ENCODE measurements at regions not wholly inside any gene's neighbourhood (a gene's known extent, or its start where the extent isn't known, plus 50 kb on each side); places are given as distances from the start of the nearest gene placed in this dataset.
"Not testable (repeated sequence)": the region's sequence is repeated elsewhere in the genome, so short reads cannot be mapped to it uniquely, and the experiment has no call there.

- no peak for DNase-seq
Observed at GRCh38 chr7:69228212-69228811, 370.0 kb upstream of the AUTS2 start.

GRCh38 chr7:69232445-69233376, 365.6 kb upstream of the AUTS2 start:
- no peak for DNase-seq

DNA sequence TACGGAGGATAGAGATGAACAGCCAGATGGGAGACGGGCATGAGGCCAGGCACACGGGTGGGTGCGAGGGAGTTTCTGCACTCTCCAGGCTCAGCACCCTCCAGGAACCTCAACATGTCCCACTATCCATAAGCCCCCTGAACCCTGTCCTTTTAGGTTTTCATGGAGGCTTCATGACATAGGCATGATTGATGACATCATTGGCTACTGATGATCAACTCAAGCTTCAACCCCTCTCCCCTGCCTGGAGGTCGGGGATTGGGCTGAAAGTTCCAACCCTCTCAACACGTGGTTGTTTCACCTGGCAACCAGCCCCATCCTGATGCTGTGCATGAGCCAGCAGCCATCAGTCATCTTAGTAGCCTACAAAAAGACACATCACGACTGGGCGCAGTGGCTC, 360.7 kb upstream of the AUTS2 start:
- no peak for DNase-seq

DNA sequence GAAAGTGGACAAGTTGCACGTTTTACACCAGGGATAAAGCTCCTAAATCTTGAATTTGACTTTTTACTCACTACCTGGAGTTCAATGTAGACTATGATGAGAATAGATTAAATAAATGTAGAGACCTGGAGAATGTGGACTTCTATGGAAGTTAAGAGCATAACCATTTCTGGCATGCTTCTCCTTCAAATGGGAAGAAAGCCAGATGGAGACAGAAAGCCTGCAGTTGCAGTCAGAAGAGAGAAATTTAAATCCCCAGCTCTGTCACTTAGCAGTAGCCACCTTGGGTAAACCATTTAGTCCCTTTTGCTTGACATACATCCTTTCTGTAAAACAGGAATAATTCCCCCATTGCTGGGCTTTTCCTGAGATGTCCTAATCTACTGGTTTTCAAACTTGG, 355.3 kb upstream of the AUTS2 start:
- DNase-seq, result no peak

DNA sequence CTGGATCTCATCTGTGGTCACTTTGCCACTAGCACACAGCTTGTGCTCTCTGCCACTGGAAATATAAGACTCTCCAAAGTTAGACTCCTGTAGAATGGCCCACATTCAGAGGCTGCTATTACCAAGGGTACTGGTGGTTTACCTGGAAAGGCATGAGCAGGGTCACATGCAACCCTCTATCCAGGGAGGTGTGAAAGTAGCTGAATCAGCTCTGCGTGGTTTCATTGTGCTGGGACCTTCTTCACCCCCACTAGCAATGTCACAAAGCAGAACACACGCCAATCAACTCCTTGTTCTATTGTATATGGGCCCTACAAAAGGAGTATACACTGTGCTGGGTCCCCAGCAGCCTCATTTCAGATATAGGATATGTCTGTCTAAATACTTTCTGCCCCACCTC, 353.6 kb upstream of the AUTS2 start:
- no peak for DNase-seq

DNA sequence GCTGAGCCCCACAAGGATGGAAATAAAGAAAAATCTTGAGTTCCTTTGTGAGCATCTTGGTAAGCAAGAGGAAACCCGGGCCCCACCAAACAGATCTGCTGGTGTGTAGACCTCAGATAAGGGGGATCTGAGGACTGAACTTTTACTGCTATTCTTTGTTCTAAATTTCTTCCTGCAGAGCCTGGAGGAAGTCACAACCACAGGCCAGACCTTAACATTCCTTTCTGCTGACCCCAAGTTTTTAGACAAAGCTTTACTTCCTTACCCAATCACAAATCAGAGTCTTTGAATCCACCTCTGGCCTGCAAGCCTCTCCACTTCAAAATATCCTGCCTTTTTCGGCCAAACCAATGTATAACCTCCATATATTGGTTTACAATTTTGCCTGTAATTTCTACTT, 352.6 kb upstream of the AUTS2 start:
- no peak for DNase-seq

- peak; percentile 32 for DNase-seq
Observed at GRCh38 chr7:69246758-69247157, 351.5 kb upstream of the AUTS2 start.

DNA sequence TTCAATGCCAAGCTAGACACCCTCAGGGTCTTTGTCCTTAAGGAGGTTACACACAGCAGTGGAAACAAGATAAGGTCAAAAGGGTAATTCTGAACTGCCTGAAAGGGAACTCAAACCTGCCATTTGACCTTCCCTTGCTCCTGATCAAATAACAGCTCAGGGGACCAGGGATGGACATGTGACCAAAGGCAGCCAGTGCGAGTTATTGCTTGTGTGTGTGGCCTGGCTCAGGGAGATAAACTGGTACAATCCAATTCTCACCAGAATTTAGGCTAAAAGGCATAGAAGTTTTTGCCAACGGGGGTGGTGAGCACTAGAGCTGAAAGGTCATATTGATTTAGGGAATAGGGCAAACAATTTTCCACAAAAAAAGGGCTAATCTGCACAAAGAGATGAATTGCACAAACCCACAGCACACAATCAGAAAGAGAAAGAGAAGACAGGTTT, 349.9 kb upstream of the AUTS2 start:
- DNase-seq, result not testable (repeated sequence)

DNA sequence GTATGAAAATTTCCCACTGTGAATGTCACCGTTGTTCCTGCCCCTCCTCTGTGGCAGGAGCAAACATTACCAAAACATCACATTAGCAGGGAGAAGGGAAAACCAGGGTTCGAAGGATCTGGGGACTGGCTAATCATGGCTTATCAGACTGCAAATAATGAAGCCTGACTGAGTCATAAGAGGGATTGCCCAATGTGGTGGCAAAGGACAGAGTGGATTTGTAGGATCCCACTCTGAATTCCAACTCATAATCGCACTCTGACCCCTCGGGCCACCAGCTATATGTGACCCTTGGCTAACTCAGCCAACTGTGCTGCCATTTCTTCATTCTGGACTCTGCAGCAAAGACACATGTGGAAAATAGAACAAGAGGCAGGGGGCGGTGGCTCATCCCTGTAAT, 347.3 kb upstream of the AUTS2 start:
- DNase-seq, result no peak

- DNase-seq, result no peak
Observed at GRCh38 chr7:69254643-69255042, 343.6 kb upstream of the AUTS2 start.

GRCh38 chr7:69256634-69257081, 341.6 kb upstream of the AUTS2 start:
- peak; percentile 83 for DNase-seq

DNA sequence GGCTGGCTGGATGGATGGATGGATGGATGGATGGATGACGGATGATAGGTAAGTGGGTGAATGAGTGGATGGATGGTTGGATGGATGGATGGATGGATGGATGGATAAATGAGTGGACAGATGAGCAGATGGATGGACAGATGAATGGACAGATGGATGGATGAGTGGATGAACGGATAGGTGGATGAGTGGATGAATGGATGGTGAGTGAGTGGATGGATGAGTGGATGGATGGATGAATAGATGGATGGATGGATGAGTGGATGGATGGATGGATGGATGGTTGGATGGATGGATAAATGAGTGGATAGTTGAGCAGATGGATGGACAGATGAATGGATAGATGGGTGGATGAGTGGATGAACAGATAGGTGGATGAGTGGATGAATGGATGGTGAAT, 340.7 kb upstream of the AUTS2 start:
- DNase-seq, result no peak

DNA sequence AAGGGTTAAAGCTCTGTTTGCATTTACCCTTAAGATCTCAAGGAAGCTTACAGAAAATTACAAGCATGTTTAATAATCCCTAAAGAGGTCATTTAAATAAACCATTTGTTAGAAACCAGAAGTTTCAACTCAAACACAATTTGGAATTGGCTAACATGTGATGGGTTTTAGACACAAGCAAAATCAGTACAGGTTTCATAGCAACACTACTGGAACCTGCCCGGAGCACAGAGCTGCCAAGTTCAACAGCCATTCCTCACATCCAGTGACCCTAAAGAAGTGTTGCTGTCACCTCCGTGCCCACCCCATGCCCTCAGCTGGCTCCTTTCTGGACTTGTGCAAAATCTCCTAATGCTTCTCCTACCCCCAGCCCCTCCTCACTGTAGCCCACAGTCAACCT, 338.8 kb upstream of the AUTS2 start:
- DNase-seq, result no peak

GRCh38 chr7:69260023-69260422, 338.3 kb upstream of the AUTS2 start:
- DNase-seq, result no peak

DNA sequence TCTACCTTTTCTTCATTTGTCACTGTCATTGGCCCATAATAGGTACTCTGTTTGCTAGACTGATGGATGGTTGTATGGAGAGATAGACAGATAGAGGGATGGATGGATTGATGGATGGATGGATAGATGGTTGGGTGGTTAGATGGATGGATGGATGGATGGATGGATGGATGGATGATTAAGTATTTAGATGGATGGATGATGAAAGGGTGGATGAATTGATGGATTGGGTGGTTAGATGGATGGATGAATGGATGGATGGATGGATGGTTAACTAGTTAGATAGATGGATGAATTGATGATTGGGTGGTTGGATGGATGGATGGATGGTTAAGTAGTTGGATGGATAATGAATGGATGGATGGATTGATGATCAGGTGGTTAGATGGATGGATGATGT, 334.7 kb upstream of the AUTS2 start:
- no peak for DNase-seq

DNA sequence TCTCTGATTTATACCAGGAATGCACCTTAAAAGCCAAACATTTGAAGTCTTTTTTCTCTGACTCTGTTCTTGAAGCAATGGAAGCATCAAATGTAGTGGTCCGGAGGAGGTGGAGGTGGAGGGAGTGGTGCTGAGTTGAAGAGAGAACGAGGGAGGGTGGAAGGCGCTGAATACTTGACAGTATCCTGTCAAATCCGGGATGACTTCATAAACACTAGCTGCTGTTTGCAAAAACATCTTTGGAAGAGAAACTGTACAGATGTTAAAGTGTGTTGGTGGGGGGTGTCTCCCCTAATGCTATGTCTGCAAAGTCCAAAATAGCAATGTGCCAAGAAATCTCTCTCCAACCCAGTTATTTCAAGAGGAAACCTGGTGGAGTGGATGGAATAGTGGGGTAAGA, 328.5 kb upstream of the AUTS2 start:
- no peak for DNase-seq

DNA sequence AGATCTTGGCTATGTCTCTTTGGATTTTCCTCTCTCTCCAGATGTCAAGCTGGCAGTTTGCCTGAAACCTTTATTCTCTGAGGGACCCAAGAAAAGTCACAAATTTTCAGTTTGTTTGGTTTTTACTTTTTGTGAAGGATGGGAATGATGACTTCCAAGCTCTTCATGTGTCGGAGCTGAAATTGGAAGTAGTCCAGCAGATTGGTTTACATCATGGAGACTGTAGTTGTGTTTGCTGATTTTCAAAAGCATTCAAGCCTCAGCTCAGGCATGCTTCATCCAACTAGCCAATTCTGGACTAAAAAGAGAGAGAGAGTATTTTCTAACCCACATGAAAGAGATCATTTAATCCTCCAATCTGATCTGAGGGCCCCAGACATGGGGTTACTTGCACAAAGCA, 326.2 kb upstream of the AUTS2 start:
- DNase-seq, result no peak

DNA sequence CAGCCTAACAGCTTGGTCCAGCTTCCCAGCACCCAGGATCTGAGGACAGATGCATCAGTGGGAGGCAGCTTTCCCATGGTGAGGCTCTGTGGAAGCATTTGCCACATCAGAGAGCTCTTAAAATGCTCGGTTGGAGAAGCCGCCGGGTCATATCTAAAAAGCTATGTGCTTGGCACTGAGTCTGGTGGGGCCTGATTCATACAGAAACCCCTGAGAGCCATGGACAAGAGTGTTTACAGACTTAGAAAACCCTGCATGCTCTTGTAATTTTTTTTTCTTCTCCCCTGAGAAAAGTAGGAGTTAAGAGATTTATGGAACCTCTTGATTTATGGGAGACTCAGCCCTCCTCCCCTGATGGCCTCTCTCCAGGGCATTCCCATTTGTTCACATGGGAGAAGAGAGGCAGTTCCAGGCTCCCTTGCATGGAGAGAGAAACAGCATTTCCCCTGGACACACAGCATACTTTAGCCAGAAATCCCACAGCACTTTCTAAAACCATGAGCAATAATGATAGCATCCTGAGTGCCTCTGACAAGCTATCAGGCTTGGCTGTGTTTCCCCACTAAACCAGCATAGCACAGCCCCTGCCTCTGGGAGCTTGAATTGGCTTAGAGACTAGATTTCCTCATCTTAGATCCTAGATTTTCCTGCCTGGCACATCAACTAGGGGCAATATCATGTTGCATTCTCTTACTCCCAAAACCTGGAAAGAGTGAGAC, 322.1 kb upstream of the AUTS2 start:
- DNase-seq, result no peak

DNA sequence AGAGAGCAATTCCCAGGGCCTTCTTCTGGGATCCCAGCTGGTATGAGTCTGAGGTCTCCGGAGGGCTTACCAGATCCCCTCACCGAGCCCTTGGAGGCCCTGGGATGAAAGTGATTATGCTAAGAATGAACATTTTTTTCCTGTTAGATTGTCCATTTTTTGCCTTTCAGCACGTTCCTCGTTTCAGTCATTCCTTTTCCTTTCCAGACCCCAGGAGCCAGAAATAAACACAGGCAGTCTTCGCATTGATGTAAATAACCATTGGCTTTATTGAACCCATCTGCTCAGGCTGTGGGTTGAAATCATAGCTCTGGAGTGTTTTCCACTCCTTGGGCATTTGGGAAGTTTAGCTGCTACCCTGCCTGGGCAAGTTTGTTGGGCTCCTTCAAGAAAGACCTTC, 320.9 kb upstream of the AUTS2 start:
- no peak for DNase-seq

- DNase-seq, result no peak
Observed at GRCh38 chr7:69282946-69283345, 315.3 kb upstream of the AUTS2 start.

DNA sequence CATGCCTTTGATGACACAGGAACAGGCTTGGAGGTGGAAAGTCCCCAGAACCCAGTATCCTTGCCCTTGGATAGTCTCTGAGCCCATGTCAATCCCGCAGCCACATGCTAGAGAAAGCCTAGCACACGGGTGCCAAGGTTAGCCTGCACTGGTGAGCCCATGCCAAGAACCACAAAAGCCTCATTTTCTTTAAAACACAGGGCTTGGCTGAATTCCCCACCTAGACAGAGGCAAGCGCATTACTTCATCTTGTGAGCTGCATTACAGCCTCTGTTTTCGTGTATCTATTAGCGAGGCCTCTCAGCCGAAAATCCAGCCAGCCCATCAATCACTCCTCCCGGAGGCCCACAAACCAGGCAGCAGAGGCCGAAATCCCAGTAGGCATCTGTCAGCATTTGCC, 314.9 kb upstream of the AUTS2 start:
- no peak for DNase-seq

DNA sequence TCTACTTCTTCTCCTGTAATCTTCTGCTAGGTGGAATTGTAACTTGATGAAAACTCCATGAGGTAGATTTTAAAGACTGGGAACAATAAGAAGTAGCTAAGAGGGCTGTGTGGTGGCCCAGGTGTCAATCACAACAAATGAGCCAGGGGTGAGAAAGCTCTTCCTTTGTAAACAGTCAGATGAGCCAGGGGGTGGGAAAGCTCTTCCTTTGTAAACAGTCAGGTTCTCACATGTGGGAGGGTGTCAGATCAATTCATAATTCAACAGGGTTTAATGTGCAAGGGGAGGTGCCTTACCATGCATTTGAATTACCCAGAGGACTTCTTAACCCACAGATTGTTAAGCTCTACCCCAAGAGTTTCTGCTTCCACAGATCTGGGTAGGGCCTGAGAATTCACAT, 312.4 kb upstream of the AUTS2 start:
- no peak for DNase-seq

DNA sequence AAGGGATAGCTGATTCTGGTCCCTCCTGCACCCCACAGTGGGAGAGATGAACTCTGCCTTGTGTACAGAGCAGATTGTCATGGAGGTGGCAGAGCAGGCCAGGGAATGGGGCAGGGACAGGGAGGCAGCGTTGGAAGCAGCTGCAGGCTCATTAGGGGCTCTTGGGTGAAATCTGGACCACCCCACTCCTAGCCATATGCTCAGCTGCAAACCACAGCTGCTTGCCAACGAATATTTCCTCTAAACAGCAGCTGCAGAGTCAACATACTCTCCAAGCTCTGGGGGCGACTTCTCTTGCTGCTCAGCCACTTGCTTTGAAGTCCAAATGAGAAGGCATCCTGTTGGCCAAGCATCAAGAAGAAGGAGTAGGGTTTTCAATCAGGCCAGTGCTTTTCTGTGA, 302.3 kb upstream of the AUTS2 start:
- no peak for DNase-seq

DNA sequence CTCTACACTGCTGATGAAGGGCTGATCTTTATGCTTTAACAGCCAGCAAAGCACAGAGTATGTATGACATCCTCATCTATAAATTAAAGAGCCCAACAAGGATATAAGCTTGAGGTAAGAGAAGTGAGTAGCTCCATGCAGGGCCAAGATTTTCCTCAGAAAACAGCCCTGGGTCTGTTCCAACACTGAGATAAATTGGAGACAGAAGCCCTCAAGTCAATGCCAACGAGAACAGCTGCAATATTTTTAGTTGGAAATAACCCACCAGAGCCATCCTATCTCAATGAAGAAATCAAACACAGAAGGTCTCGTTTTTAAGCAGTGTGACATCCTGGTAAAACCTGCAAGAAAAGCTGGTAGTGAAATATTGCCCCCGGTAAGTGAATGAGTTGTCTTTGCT, 297.0 kb upstream of the AUTS2 start:
- DNase-seq, result no peak
